ENCODE measurements at regions not wholly inside any gene's neighbourhood (a gene's known extent, or its start where the extent isn't known, plus 50 kb on each side); places are given as distances from the start of the nearest gene placed in this dataset.

- Histone ChIP-seq H3K27me3 (ENCODE audit: control insufficient read depth, insufficient read depth, low read length) (no peaks in the 10 kb centered on the region), H3K9ac (ENCODE audit: low read length) (no peak overlapping the region), H3K4me3 (ENCODE audit: low read length) (no peak overlapping the region), H3K36me3 (ENCODE audit: control insufficient read depth, insufficient read depth, low read length) (no peaks in the 10 kb centered on the region), H3K27ac (ENCODE audit: low read depth, low read length) (no peak overlapping the region), H3K4me1 (ENCODE audit: control insufficient read depth, insufficient read depth, low read length) (no peaks in the 10 kb centered on the region)
Measured at GRCh38 chr11:122280870-122281269, 164.9 kb upstream of the BLID start.

- no peaks in the 10 kb centered on the region for H3K4me1 ChIP-seq (ENCODE audit: control insufficient read depth, insufficient read depth, low read length)
- no peaks in the 10 kb centered on the region for H3K27me3 ChIP-seq (ENCODE audit: control insufficient read depth, insufficient read depth, low read length)
- H3K4me3 ChIP-seq (ENCODE audit: low read length) = no peak overlapping the region
- no peak overlapping the region for H3K27ac ChIP-seq (ENCODE audit: low read depth, low read length)
- no peaks in the 10 kb centered on the region for H3K36me3 ChIP-seq (ENCODE audit: control insufficient read depth, insufficient read depth, low read length)
- H3K9ac ChIP-seq (ENCODE audit: low read length) = no peak overlapping the region
Measured at GRCh38 chr11:122279194-122279593, 163.2 kb upstream of the BLID start.

GRCh38 chr11:122277493-122277892 lies 161.5 kb upstream of the BLID start:
- Histone ChIP-seq H3K9ac (ENCODE audit: low read length) (no peak overlapping the region), H3K4me1 (ENCODE audit: control insufficient read depth, insufficient read depth, low read length) (no peaks in the 10 kb centered on the region), H3K27me3 (ENCODE audit: control insufficient read depth, insufficient read depth, low read length) (no peaks in the 10 kb centered on the region), H3K27ac (ENCODE audit: low read depth, low read length) (no peak overlapping the region), H3K4me3 (ENCODE audit: low read length) (no peak overlapping the region), H3K36me3 (ENCODE audit: control insufficient read depth, insufficient read depth, low read length) (no peaks in the 10 kb centered on the region)

GRCh38 chr11:122276221-122276620 lies 160.2 kb upstream of the BLID start:
- H3K9ac ChIP-seq (ENCODE audit: low read length) = no peak overlapping the region
- H3K4me3 ChIP-seq (ENCODE audit: low read length) = no peak overlapping the region
- H3K4me1 ChIP-seq (ENCODE audit: control insufficient read depth, insufficient read depth, low read length) = no peaks in the 10 kb centered on the region
- no peak overlapping the region for H3K27ac ChIP-seq (ENCODE audit: low read depth, low read length)
- no peaks in the 10 kb centered on the region for H3K27me3 ChIP-seq (ENCODE audit: control insufficient read depth, insufficient read depth, low read length)
- H3K36me3 ChIP-seq (ENCODE audit: control insufficient read depth, insufficient read depth, low read length) = no peaks in the 10 kb centered on the region

- Histone ChIP-seq H3K4me3 (ENCODE audit: low read length) (no peak overlapping the region), H3K4me1 (ENCODE audit: control insufficient read depth, insufficient read depth, low read length) (no peaks in the 10 kb centered on the region), H3K36me3 (ENCODE audit: control insufficient read depth, insufficient read depth, low read length) (no peaks in the 10 kb centered on the region), H3K9ac (ENCODE audit: low read length) (no peak overlapping the region), H3K27me3 (ENCODE audit: control insufficient read depth, insufficient read depth, low read length) (no peaks in the 10 kb centered on the region), H3K27ac (ENCODE audit: low read depth, low read length) (no peak overlapping the region)
Measured at GRCh38 chr11:122275508-122275907, 159.5 kb upstream of the BLID start.

- H3K27ac ChIP-seq (ENCODE audit: low read depth, low read length) = no peak overlapping the region
- H3K9ac ChIP-seq (ENCODE audit: low read length) = no peak overlapping the region
Measured at GRCh38 chr11:122273476-122274191, 157.6 kb upstream of the BLID start.

DNA sequence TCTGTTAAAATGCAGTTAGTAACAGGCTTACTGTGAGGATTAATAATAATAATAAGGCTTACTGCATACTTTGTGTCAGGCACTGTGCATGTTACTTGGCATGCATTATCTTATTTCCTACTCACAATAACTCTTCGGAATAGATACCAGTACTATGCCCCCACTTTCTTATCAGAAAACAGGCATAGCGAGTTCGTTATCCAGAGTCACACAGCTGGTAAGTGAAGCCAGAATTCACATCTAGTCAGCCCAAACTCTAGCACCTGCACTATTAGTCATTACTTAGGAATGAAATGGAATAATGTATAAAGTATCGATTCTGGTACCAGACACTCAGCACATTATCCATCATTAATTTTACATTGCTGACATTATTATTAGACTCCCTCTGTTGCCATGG lies 155.7 kb upstream of the BLID start:
- H3K4me3 ChIP-seq (ENCODE audit: low read length) = no peak overlapping the region
- H3K27ac ChIP-seq (ENCODE audit: low read depth, low read length) = no peak overlapping the region
- H3K36me3 ChIP-seq (ENCODE audit: control insufficient read depth, insufficient read depth, low read length) = no peaks in the 10 kb centered on the region
- H3K9ac ChIP-seq (ENCODE audit: low read length) = no peak overlapping the region
- no peaks in the 10 kb centered on the region for H3K4me1 ChIP-seq (ENCODE audit: control insufficient read depth, insufficient read depth, low read length)
- H3K27me3 ChIP-seq (ENCODE audit: control insufficient read depth, insufficient read depth, low read length) = no peaks in the 10 kb centered on the region

More at GRCh38 chr11:122273476-122274191, 157.6 kb upstream of the BLID start:
- no peaks in the 10 kb centered on the region for H3K36me3 ChIP-seq (ENCODE audit: control insufficient read depth, insufficient read depth, low read length)
- no peaks in the 10 kb centered on the region for H3K27me3 ChIP-seq (ENCODE audit: control insufficient read depth, insufficient read depth, low read length)
- no peak overlapping the region for H3K4me3 ChIP-seq (ENCODE audit: low read length)
- H3K4me1 ChIP-seq (ENCODE audit: control insufficient read depth, insufficient read depth, low read length) = no peaks in the 10 kb centered on the region

GRCh38 chr11:122271137-122271536 lies 155.1 kb upstream of the BLID start:
- Histone ChIP-seq H3K9ac (ENCODE audit: low read length) (no peak overlapping the region), H3K4me3 (ENCODE audit: low read length) (no peak overlapping the region), H3K27me3 (ENCODE audit: control insufficient read depth, insufficient read depth, low read length) (no peaks in the 10 kb centered on the region), H3K4me1 (ENCODE audit: control insufficient read depth, insufficient read depth, low read length) (no peaks in the 10 kb centered on the region), H3K36me3 (ENCODE audit: control insufficient read depth, insufficient read depth, low read length) (no peaks in the 10 kb centered on the region), H3K27ac (ENCODE audit: low read depth, low read length) (no peak overlapping the region)

DNA sequence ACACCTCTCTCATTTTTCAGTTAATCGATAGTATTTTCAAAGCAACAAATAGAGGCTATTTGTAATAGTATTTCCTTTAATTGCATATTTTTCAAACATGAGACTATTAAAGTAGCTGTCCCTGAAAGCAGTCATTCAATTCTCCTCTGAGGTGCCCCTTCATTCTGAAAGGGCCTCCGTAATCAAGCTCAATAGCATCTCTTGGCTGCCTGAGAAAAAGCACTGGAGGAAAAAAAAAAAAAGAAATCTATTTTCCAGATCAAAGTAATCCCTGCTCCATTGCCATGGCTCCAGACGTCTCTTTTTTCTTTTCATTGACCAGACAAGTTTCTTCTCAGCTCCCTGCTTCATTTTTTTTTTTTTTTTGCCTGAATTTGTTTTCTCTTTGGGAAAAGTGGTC lies 154.5 kb upstream of the BLID start:
- H3K4me1 ChIP-seq (ENCODE audit: control insufficient read depth, insufficient read depth, low read length) = no peaks in the 10 kb centered on the region
- H3K27me3 ChIP-seq (ENCODE audit: control insufficient read depth, insufficient read depth, low read length) = no peaks in the 10 kb centered on the region
- H3K36me3 ChIP-seq (ENCODE audit: control insufficient read depth, insufficient read depth, low read length) = no peaks in the 10 kb centered on the region
- H3K9ac ChIP-seq (ENCODE audit: low read length) = no peak overlapping the region
- no peak overlapping the region for H3K4me3 ChIP-seq (ENCODE audit: low read length)
- no peak overlapping the region for H3K27ac ChIP-seq (ENCODE audit: low read depth, low read length)

DNA sequence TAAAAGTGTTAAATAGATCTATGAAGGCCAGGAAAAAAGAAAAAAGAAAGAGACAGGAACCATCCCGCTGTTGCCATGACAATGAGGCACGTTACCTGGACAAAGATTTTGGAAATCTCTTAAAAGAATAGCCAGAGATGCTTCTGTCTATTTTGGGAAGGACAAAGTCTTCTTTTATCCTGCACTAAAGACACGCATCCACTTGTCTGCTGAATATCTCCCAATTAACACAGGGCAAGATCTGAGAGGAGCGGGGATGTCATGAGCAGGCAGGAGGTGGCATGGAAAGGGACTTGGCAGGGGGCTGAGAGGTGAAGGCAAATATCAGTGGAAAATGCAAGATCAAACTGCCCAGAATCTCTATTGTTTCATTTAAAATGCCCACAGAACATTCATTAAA lies 153.8 kb upstream of the BLID start:
- Histone ChIP-seq H3K36me3 (ENCODE audit: control insufficient read depth, insufficient read depth, low read length) (no peaks in the 10 kb centered on the region), H3K4me1 (ENCODE audit: control insufficient read depth, insufficient read depth, low read length) (no peaks in the 10 kb centered on the region), H3K27ac (ENCODE audit: low read depth, low read length) (no peak overlapping the region), H3K4me3 (ENCODE audit: low read length) (no peak overlapping the region), H3K27me3 (ENCODE audit: control insufficient read depth, insufficient read depth, low read length) (no peaks in the 10 kb centered on the region), H3K9ac (ENCODE audit: low read length) (no peak overlapping the region)

- Histone ChIP-seq H3K9ac (ENCODE audit: low read length) (no peak overlapping the region), H3K36me3 (ENCODE audit: control insufficient read depth, insufficient read depth, low read length) (no peaks in the 10 kb centered on the region), H3K27ac (ENCODE audit: low read depth, low read length) (no peak overlapping the region), H3K27me3 (ENCODE audit: control insufficient read depth, insufficient read depth, low read length) (no peaks in the 10 kb centered on the region), H3K4me1 (ENCODE audit: control insufficient read depth, insufficient read depth, low read length) (no peaks in the 10 kb centered on the region), H3K4me3 (ENCODE audit: low read length) (no peak overlapping the region)
Measured at GRCh38 chr11:122268601-122269130, 152.7 kb upstream of the BLID start.

- no peaks in the 10 kb centered on the region for H3K36me3 ChIP-seq (ENCODE audit: control insufficient read depth, insufficient read depth, low read length)
- H3K4me3 ChIP-seq (ENCODE audit: low read length) = no peak overlapping the region
- no peak overlapping the region for H3K9ac ChIP-seq (ENCODE audit: low read length)
- no peak overlapping the region for H3K27ac ChIP-seq (ENCODE audit: low read depth, low read length)
- H3K4me1 ChIP-seq (ENCODE audit: control insufficient read depth, insufficient read depth, low read length) = no peaks in the 10 kb centered on the region
- H3K27me3 ChIP-seq (ENCODE audit: control insufficient read depth, insufficient read depth, low read length) = no peaks in the 10 kb centered on the region
Measured at GRCh38 chr11:122267602-122268001, 151.6 kb upstream of the BLID start.

DNA sequence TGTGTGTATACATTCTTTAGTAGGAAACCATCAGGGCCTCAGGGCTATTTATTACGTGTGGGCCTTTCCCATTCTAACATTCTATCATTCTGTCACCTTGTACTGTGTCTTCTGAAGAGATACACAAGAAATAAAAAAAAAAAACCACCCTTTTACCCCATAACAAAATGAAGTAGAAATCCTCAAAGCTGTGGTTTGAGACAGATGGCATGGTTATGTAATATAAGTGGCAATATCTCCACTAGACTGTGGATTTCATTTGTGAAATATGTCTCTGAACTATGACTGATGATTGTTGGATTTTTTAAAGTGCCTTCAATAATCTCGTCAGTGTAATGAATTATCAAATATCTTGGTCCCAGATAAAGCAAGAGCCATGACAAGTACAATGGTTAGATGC lies 150.0 kb upstream of the BLID start:
- Histone ChIP-seq H3K9ac (ENCODE audit: low read length) (no peak overlapping the region), H3K4me1 (ENCODE audit: control insufficient read depth, insufficient read depth, low read length) (no peaks in the 10 kb centered on the region), H3K36me3 (ENCODE audit: control insufficient read depth, insufficient read depth, low read length) (no peaks in the 10 kb centered on the region), H3K4me3 (ENCODE audit: low read length) (no peak overlapping the region), H3K27me3 (ENCODE audit: control insufficient read depth, insufficient read depth, low read length) (no peaks in the 10 kb centered on the region), H3K27ac (ENCODE audit: low read depth, low read length) (no peak overlapping the region)

All from rectal smooth muscle tissue (tissue), 1 donor.